Testis (tissue), 2 donors: ENCODE measurements at regions not wholly inside any gene's neighbourhood (a gene's known extent, or its start where the extent isn't known, plus 50 kb on each side); places are given as distances from the start of the nearest gene placed in this dataset.

ENCODE experiments used
- POLR2A ChIP-seq: fragments of 450-650 bp; IDR thresholded peaks from one replicate; pipeline ENCODE4 v1.6.1; 2017; ENCODE audit warnings: antibody characterized with exemption, mild to moderate bottlenecking, moderate library complexity
- TF ChIP-seq, protein P1 (sequence below), 3 experiments: fragments of 450-650 bp in 2 of 3; fragments of 200-600 bp in 1 of 3; sonication (generic) in 1 of 3; IDR thresholded peaks; one replicate each; pipeline ENCODE4 v1.5.1; 2016 to 2019; ENCODE audit warnings: antibody characterized with exemption in 3 of 3, mild to moderate bottlenecking in 2 of 3, moderate library complexity in 1 of 3

DNA sequence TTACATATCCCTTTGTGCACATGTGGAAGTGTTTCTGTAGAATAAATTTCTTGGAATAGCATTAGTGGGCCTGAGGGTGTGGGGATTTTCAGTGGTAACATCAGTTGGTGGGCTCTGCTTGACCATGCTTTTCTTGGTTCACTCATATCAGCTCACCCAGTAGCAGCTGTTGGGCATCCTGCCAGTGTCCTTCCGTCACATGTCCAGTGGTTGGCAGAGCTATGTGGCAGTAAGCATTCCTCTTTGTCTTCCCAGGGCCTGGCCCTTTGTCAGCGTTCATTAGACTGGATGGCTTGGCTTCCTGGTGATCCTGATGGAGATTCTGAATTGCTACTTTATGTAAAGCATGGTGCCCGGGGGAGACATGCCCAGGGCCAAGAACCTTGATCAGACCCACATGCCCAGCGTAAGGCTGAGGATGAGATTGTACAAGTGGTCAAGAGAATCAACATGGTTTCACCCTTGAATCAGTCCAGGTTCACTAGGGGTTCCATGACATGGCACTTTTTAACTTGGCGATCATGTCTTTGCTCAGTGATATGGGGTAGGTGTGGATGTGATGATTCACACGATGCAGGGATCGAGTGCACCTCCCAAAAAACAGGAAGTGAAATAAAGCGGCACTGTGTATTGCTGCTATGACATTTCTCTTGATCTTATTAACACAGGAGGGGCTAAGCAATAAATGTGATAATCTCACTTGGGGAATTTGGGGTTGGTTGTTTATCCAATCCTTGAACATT, 72.1 kb upstream of the IGFBP7 start:
- TF ChIP-seq, protein P1, sequence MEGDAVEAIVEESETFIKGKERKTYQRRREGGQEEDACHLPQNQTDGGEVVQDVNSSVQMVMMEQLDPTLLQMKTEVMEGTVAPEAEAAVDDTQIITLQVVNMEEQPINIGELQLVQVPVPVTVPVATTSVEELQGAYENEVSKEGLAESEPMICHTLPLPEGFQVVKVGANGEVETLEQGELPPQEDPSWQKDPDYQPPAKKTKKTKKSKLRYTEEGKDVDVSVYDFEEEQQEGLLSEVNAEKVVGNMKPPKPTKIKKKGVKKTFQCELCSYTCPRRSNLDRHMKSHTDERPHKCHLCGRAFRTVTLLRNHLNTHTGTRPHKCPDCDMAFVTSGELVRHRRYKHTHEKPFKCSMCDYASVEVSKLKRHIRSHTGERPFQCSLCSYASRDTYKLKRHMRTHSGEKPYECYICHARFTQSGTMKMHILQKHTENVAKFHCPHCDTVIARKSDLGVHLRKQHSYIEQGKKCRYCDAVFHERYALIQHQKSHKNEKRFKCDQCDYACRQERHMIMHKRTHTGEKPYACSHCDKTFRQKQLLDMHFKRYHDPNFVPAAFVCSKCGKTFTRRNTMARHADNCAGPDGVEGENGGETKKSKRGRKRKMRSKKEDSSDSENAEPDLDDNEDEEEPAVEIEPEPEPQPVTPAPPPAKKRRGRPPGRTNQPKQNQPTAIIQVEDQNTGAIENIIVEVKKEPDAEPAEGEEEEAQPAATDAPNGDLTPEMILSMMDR (IDR thresholded peaks at IDR 0.05), result no peak
- no peak for TF ChIP-seq POLR2A
